ENCODE measurements at regions not wholly inside any gene's neighbourhood (a gene's known extent, or its start where the extent isn't known, plus 50 kb on each side); places are given as distances from the start of the nearest gene placed in this dataset.

- no peak for DNase-seq
These were observed 402.1 kb downstream of the ZNF536 start for GRCh38 chr19:30774252-30774766.

GRCh38 chr19:30762651-30763050, 390.5 kb downstream of the ZNF536 start:
- no peak for DNase-seq

- DNase-seq = no peak
These were observed 387.8 kb downstream of the ZNF536 start for GRCh38 chr19:30760014-30760413.

GRCh38 chr19:30757837-30758617, 385.8 kb downstream of the ZNF536 start:
- no peak for DNase-seq

- no peak for DNase-seq
These were observed 385.1 kb downstream of the ZNF536 start for GRCh38 chr19:30757104-30757836.

- DNase-seq = no peak
These were observed 383.4 kb downstream of the ZNF536 start for GRCh38 chr19:30755581-30755980.

- no peak for DNase-seq
These were observed 382.0 kb downstream of the ZNF536 start for GRCh38 chr19:30754162-30754561.

GRCh38 chr19:30752876-30753275, 380.7 kb downstream of the ZNF536 start:
- no peak for DNase-seq

- DNase-seq = no peak
These were observed 380.0 kb downstream of the ZNF536 start for GRCh38 chr19:30752201-30752600.

- no peak for DNase-seq
These were observed 373.3 kb downstream of the ZNF536 start for GRCh38 chr19:30745476-30745985.

GRCh38 chr19:30744741-30745475, 372.7 kb downstream of the ZNF536 start:
- no peak for DNase-seq

- no peak for DNase-seq
These were observed 371.5 kb downstream of the ZNF536 start for GRCh38 chr19:30743702-30744101.

GRCh38 chr19:30743011-30743410, 370.8 kb downstream of the ZNF536 start:
- DNase-seq = no peak

GRCh38 chr19:30742406-30742938, 370.3 kb downstream of the ZNF536 start:
- DNase-seq = no peak

GRCh38 chr19:30741566-30741965, 369.4 kb downstream of the ZNF536 start:
- DNase-seq = no peak

GRCh38 chr19:30739394-30739793, 367.2 kb downstream of the ZNF536 start:
- DNase-seq = no peak

GRCh38 chr19:30738047-30738446, 365.9 kb downstream of the ZNF536 start:
- no peak for DNase-seq

- no peak for DNase-seq
These were observed 362.5 kb downstream of the ZNF536 start for GRCh38 chr19:30734669-30735068.

GRCh38 chr19:30733826-30734550, 361.8 kb downstream of the ZNF536 start:
- DNase-seq = peak; percentile 5

- DNase-seq = no peak
These were observed 359.4 kb downstream of the ZNF536 start for GRCh38 chr19:30731591-30731990.

- DNase-seq = no peak
These were observed 357.3 kb downstream of the ZNF536 start for GRCh38 chr19:30729451-30729850.

GRCh38 chr19:30722761-30723160, 350.6 kb downstream of the ZNF536 start:
- DNase-seq = no peak
